Activated CD4-positive, CD25-positive, alpha-beta regulatory T cell (primary cell): ENCODE measurements at regions not wholly inside any gene's neighbourhood (a gene's known extent, or its start where the extent isn't known, plus 50 kb on each side); places are given as distances from the start of the nearest gene placed in this dataset.

Experiments used
- DNase-seq, 4 experiments: peaks; one replicate each; lab custom pipeline; 2025; lab: John Stamatoyannopoulos, UW

DNA sequence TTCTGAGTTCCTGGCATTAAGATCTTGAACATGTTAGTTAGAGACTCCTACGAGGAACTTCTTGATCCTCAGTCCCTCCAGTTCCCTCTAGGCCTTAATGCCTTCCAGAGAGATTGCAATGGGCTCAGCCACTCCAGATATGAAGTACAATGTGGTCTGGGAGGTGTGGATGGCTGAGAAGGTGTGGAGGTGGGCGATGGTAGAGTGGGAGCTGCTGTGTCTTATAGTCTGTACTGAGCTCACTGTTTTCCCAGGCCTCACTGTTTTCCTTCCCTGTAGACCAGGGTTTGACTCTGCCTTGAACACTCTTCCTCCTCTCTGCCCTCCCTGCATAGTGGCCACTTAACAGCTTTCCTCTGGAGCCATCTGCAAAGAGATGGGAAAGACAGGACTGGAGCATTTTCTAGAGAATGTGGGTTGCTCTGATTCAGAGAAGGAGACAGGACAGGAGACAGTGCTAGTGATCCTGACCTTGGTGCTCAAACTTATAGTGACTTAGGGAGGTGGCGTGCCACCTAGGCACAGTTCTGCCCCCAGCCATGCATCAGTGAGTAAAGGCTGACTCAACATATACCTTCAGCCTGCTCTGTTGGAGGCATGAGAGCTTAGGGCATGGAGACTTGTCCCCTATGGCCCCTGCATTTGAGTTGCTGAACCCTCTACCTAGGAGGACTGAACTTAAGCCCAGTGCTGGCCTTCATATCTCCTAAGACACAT, 129.7 kb downstream of the TDRD15 start:
- DNase-seq: no peak

DNA sequence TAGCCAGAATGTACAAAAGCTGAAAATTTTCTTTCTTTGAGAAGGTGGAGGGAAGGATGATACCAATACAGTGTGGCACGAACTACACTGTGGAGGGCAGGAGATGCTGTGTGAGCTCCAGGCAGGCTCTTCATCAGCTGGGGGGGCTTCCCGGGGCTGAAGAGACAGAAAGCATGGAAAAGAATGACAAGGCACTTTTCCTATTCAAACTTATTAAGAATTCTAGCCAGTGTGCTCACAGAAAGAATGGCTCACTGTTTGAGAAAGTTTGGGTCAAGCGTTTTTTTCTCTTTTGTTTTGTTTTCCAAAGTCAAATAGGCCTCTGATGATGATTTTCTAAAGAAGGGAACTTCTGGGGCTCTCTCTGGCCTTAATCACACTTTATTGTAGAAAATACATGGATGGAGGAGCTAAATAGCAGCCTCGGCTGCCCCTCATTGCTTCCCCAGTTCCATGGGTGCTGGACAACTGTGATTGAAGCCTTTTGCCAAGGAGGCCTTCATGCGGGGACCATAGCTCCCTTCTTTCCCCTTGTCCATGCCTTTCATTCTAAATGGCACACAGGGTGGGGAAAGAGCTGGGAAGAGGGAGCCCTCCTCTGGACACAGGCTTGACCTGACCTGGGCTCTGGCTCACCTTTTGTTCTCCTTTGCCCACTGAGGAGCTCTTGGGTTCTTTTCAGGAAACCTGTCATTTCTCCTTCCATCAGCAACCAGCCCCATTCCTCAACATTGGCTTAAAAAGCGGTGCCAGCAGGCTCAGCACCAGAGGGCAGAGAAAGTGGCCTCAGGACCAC, 130.6 kb downstream of the TDRD15 start:
- DNase-seq: no peak

DNA sequence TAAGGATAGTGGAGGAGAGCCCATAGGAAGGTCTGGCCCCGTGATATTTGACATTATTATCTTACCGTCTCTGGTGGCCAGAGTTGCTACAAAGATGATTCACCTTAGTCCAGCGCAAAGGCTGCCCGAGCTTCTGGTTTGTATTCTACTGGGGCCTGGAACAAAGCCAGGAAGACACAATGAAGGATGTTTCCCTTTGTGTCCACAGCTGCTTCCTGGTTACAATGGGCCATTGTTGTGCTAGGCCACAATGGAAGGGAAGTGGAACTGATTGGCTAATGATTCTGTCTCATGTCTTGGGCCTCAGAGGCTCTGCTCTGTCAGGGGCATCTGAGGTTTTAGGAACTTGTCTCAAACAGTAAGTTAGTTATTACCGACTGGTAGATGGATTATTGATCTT, 132.2 kb downstream of the TDRD15 start:
- no peak for DNase-seq

DNA sequence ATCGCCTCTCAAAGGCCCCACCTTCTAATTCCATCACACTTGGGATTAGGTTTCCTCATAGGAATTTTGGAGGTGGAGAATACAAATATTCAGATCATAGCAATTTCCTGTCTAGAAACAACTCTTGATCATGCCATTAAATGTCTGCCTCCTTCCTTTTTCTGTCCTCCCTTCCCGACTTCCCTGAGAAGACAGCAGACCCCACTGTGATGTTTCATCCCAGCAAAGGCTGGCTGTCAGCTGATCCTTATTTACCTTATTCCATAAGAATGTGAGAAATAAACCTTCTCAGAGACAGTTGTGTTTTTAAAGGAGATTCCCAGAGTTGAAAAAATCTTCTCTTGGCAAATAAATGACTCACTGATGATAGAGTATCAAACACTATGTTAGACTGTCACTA, 133.9 kb downstream of the TDRD15 start:
- no peak for DNase-seq

DNA sequence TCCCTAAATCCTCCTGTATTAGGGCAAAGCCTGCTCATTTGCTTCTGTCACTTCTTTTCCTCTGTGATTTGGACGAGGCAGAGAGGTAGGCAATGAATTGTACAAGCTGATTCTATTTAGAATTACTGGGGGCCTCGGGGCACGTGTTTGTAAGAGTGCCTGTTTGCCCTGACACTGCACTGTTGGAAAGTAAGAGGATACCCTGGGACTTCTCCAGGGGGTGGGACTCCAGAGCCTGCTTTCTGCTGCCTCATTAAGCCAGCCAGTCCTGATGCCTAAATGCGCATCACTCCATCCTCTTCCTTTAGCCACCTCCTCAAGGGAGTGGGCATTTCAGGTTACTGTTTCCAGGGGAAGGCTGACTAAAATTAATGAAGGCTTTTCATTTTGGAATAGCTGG, 134.3 kb downstream of the TDRD15 start:
- DNase-seq: no peak

DNA sequence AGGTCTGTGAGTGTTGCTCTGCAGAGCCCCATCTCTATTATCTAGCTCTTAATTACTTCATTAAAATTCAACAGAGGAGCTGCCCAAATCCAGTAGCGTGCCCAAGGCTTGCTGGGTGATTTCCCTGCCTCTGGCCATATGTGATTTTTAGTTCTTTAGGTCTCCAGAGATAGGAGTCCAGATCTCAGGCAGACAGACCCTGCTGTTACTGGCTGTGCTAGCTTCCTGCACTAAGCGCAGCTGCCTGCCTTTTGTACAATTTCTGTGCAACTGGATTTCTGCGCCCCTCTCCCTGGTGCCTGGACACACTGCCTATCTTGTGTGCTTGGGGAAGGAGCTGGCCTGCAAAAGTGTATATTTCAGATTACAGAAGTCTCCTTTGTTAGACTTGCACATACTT, 136.5 kb downstream of the TDRD15 start:
- DNase-seq: no peak

DNA sequence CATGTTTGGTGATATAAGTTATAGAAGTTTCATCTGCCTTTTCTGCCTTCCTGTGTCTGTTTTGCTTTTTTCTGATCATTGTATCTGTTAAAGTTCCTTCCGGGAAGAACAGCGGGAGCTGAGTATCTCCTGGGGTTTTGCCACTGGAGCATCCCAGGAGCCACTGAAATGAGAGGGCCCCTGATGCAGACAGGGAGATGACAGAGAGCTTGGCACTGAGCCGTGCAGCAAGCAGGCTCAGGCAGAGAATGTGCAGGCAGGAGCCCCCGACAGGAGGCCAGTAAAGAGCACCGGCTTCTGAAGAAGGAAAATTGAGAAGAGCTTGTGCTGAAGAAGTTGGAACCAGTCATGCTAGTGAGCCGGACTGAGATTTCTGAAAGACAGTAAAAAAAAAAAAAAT, 137.8 kb downstream of the TDRD15 start:
- DNase-seq: no peak

DNA sequence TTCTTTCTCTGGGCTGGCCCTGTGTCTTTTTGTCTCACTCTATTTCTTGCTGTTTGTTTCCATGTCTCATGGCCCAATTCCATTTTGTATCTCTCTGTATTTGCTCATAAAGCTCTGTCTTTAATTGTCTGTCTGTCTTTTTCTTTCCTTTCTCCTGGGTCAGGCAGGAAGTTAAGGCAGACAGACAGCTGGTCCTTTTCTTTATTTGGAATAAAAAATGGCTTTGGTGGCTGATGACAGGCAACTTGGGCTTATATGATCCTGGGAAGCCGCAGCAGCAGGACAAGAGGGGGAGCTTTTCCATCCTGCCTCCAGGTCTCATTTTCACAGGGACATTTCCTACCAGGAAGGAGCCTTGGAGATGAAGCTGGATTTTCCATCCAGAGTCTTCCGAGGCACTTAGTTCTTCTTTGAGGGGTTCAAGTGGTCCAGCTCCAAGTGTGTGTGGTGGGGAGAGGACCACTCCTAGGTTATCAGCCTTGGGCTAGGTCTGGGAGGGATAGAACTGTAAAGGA, 138.7 kb downstream of the TDRD15 start:
- no peak for DNase-seq

DNA sequence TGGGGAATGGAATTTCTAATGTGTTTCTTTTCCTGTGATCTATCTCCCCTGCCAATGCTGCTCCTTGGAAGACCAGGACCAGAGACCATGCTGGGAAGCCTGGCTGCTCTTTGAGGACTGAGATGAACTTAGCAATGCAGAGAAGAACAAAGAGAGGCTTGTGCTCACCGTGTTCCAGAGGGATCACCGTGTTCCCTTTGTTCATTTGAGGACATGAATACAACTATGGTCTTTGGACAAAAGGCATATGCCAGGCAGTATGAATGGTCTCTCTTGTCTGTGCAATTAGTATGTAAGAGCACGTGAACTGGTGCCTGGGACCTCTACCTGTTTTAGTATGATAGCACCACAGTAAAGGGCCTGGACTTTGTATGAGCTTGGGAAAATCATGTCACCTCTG, 139.9 kb downstream of the TDRD15 start:
- DNase-seq: no peak

DNA sequence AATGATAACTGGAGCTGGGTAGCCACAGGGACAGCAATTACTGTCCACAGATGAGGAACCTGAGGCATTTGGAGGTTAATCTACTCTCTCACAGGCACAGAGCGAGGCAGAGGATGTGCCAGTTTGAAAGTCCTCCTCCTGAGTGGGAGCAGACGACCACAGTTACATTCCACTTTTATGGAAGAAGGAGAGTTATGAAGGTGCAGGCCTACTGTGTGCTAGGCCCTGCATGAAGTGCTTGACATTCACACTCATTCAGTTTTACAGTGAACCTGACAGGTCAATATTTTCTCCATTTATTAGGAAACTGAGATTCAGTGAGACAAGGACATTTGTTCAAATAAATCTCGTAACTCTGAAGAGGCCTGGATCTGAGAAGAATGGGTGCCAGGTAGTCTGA, 142.0 kb downstream of the TDRD15 start:
- no peak for DNase-seq

DNA sequence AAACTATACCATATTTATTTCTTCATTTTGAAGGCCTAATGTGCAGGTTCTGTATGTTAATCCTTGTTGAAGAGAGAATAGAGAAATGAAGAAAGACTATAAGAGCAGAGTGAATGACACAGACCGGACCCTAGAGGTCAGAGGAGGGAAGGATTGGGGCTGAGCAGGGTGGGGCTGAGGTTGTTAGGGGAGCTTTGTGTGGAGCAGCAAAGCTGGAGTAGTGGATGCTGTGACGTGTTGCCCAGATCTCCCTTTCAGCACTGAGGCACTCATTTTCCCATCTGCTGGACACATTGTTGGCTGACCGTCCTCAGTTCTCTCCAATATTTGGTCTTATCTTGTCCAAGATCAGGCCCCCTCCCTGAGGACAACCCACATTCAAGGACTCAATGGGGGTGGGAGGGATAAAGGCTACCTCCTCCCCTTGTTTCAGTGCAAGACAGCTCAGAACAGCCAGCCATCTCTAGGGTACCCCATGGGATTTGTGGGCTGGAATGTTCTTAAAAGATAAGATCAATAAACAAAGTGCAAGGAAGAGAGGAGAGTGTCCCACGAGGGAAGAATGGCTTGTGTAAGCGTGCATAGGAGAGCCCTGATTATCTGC, 143.6 kb downstream of the TDRD15 start:
- no peak for DNase-seq

DNA sequence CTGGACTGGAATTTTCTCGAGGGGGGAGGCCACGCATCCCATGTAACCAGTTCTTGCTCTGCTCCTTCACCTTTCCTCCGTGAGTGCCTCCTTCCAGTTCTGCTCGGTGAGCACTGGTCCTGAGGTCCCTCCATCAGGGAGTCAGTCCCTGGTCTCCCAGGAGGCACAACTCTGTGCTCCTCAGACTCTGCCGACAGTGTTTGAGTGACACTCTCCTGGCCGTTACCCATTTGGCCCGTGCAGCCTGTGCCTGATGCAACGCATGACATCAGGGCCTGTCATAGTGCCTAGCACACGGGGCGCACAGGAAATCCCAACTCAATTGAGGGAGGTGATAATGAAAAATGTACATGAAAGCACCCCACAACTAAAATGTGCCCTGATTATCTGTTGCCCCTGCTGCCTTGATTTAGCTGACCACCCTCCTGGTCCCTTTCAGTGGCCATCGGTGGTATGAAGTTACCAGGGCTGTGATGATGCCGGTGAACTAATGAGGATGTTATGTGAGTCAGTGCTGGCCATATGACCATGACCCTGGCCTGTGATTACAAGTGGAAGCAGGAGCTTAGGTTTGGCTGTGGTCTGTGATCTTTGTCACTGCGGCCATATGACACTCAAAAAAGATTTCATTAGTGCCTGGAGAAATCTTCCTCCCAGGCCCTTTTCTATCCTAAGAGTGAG, 144.6 kb downstream of the TDRD15 start:
- DNase-seq: no peak

DNA sequence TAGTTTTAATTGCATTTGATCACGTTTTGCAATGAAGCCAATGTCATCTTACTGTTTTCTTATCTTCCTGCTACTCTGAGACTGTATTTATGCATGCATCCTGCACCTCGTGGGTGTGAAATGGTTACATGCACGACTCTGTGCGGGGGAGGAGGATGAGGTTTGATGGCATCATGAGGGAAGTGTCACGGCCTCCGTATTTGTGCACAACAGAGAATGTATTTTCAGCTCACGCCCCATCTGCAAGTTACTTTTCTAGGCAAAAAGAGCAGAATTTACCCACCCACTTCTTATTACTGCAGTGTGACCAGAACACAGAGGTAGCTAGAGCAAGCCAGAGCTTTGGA, 145.1 kb downstream of the TDRD15 start:
- no peak for DNase-seq

DNA sequence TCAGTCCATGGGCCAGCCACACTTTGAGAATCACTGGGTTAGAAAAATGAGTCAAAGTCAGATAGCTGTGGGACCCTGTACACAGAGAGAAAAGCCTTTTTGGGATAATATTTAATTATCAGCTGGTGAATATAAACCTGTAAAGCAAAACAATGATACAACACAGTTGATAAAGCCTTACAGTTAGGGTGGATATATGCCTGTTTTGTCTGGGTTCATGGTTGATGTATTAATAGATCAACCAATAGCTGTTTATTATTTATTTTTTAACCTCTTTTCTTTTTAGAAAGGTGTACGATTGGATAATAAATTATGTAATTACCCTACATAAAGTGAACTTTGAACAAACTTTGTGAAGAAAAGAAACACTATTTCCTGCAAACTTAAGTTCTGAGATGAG, 145.6 kb downstream of the TDRD15 start:
- no peak for DNase-seq

DNA sequence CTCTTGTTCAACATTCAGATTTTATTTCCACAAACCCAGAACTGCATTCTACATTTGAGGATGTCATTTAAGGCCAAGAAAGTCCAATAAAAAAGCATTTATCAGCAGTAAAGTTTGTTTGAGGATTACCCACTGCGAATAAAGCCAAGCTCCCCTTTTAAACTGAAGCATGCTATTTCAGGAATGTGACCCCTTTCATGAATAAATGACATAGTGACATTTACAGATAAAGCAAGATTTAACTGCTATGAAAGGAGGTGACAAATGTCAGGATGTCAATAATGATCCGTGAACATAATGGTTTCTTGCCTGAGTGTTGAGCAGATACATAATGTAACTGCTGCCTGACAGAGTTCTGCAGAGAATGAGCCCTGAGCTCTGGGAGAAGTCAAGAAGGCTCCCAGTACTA, 146.3 kb downstream of the TDRD15 start:
- no peak for DNase-seq

DNA sequence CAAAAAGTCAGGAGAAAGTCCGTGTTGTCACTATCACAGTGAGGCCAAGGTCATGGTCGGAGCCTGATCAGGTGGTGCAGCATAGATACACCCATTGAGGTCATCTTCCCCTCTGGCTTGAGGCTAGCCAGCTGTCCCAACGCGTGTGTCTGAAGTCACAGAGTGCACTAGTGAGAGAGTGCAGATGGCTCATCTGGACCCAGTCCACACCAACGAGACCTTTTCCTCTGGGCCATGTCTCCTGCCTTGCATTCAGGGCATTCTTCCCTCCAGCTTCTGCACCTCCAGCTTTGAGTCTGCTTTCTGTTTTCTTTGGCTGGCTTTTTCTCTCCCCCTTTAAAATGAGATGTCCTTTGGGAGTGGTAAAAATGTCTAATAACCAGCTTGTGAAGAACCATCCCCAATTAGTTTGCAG, 146.9 kb downstream of the TDRD15 start:
- DNase-seq: no peak

DNA sequence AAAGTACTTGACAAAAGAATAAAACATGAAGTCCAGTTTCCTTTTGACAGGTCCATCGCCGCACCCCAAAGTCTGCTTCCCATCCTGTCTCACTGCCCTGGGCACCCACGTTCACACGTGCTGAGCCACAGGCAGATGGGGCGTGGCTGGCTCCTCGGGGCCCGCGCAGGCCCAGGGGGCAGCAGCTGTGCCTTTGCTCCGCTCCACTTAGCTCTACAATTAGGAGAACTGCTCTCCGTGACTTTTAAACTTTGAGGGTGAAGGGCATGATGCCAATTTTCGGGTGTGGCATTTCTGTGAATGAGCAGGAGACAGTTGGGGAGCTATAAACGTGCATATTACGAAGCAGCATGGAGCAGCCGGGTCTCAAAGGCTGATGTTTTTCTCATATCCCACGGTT, 152.4 kb downstream of the TDRD15 start:
- no peak for DNase-seq

DNA sequence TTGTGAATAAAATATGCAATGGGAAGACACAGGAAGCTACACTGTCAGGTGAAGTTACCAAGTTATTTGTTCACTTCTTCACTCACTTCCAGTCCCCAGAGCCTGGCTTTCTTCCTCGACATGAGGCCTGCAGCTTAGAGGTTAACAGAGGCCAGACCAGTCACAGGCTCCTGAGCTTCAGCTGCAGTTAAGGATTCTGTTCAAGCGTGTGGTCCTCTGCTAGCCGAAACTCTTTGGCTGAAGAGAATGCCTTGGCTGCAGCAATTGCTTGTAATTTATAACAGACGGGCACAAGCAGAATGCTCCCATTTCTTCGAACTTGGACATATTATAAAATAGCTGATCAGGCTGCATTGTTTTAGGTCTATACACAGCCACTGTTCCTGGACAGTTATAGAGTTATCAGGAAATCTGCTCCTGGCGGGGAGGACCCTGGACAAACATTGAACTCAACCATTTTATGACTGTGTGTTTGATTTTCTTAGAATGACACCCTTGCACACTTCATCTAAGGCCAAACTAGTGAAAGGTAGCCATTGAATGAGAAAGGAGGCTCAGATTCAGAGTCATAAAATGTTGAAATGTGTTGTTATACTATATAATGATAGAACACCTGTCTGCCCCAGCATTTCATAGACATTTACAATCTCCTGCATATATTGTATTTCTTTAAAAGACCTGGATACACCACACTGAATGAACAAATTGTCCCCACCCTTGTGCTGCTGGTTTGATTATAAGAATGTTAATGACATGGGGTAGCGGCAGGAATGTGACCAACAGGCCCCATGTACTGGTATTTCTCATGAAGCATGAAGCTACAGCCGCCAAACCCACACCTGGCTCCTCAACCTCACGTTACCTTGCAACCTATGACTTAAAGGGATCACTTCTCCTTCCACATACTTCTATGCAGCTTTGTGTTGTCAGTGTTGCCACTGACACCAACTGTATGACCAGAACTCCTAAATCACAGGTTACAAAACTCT, 153.6 kb downstream of the TDRD15 start:
- DNase-seq: no peak

DNA sequence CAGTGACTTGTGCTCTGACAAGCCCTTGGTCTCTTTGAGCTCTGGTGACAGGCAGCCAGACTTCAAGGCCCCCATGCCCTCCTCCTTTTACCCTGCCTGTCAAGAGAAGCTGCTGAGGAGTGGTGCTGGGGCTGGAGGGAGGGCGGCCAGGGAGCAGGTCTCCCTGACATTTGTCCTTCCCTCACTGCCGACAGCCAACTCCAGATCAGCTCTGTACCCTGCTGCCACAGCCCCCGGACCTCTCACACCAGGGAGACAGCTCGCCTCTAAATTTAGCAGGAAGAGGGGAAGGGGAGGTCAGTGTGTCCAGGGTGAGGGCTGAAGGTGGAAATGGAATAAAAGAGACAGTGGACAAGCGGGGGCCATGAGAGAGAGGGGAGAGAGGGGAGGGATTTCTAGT, 155.8 kb downstream of the TDRD15 start:
- DNase-seq: no peak

DNA sequence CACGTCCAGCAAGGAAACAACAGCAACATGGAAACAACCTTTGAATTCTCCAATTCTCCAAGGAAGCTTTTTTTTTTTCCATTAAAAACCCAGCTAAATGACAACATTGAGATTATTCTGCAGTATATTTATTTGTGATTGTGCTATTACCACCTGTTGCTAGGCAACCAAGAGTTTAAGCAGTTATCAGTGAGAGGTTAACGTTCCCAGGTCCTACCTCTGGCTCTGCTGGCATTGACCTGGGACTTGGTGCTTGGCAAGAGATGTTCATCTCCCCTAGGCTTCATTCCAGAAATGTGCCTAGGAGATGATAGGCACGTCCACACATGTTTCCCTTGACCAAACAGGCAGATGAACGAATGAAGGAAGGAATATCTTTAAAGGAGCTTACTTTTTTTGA, 157.0 kb downstream of the TDRD15 start:
- DNase-seq: no peak

DNA sequence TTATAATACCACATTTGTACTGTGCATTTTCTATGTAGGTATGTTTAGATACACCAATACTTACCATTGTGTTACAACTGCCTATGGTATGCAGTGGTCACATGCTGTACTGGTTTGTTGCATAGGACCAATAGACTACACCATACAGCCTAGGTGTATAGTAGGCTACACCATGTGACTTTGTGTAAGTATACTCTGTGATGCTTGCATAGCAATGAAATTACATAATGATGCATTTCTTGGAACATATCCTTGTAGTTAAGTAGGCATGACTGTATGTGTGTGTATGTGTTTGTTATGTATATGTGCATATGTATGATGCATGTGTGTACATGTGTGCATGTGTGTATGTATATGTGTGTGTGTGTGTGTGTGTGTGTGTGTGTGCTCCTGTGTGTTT, 157.6 kb downstream of the TDRD15 start:
- no peak for DNase-seq
